NCI-H526 treated with DMSO at 0.1 percent for 48 hours (cell line): ENCODE measurements at regions not wholly inside any gene's neighbourhood (a gene's known extent, or its start where the extent isn't known, plus 50 kb on each side); places are given as distances from the start of the nearest gene placed in this dataset.

ENCODE experiments used
- DNase-seq: peaks from one replicate; lab custom pipeline; 2025; lab: John Stamatoyannopoulos, UW

DNA sequence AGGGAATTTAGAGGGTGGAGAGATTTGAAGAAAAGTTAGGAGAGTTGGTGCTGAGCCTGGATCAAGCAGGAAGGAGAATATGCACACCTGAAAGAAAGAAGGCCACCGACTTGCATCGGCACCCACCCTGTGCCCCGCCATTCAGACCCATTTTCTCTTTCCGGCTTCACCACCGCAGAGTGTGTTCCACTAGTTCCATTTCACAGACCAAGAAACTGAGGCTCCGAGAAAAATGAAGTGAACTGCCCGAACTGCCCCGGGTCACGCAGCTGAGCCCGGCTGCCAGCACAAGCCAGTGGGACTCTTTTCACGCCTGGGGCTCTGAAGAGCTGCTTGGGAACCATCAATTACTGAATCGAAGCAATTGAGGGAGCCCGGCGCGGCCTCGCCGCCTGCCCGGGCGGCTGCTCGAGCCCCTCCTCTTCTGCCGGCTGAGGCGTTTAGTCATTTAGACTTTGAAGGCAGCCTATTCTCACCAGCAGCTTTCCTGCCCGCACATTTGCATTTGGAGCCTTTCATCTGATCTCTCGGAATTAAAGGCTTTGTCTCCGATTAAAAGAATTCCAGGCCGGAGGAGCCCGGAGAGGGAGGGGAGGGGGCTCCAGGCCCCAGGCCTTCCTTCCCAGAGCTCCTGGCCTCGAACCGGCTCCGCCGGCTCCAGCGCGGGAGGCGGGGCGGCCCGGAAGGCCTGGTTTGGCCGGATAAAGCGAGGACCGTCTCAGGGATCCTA lies 140.2 kb upstream of the PJA1 start:
- DNase-seq = peak; percentile 32

DNA sequence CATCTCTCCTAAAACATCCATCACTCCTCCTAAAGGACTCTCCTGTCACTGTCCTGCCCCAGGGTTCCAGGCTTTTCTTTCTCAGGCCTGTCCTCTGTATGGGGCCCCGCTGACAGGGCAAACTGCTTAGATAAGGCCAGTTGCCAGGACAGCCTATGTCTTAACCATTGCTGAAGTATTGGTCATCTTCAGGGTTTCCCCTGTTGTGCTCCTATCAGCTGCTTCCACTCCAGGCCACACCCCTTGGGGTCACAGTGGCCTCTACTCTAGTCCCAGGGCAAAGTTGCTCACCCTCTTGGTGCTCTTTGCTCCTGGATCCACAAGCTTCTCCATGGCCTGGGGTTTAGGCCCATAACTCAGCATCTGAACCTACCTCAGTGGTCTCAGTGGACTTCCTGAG lies 138.0 kb upstream of the PJA1 start:
- DNase-seq = no peak

DNA sequence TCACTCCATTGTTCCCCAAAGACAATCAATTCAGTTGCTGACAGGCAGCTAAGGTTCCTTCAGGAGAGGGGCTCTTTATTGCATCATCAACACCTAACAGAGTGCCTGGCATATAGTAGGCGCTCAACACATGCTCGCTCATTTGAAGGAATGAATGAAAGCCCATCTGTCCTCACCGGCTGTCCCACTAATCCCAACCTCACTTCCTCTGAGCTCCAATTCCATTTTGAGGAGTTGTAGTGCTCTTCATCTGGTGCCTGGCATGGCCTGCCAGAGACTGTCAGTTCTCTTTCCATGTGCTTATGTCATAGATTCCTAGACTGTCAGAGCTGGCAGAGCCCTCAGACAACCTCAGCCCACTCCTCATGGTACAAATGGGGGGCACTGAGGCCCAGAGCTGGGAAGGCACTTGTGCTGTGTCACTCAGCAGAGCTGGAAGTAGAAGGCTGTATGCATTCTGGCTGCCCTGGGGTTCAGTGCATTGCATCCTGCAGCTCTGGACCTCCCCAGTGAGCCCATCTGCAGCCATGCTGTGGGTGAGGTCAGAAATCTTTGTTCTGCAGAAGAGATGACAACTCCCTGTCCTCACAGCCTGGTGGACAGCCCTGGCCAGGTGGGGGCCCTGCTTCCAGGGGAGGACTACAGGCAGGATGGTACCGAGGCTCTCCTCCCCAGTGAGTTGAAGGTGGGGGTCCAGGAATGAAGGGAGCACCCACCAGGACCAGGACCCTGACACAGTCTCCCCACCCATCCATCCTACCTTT lies 134.9 kb upstream of the PJA1 start:
- DNase-seq = no peak

DNA sequence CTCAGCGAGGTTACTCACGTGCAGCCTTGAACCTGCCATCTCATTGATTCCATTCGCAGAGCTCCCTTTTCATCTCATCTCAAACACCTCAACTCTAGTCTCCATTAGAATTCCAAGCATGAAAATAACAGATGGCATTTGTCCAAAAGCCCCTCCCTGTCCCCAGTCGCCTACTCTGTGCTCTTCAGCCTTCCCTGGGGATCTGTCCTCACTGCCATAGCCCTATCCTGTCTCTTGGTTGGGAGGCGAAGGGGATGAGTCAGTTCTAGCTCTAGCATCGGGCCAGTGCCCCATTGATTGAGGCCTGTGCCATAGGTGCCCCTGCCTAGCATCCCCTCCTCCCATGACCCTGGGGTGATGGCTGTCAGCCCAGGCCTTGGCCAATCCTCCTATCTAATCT lies 134.0 kb upstream of the PJA1 start:
- no peak for DNase-seq

DNA sequence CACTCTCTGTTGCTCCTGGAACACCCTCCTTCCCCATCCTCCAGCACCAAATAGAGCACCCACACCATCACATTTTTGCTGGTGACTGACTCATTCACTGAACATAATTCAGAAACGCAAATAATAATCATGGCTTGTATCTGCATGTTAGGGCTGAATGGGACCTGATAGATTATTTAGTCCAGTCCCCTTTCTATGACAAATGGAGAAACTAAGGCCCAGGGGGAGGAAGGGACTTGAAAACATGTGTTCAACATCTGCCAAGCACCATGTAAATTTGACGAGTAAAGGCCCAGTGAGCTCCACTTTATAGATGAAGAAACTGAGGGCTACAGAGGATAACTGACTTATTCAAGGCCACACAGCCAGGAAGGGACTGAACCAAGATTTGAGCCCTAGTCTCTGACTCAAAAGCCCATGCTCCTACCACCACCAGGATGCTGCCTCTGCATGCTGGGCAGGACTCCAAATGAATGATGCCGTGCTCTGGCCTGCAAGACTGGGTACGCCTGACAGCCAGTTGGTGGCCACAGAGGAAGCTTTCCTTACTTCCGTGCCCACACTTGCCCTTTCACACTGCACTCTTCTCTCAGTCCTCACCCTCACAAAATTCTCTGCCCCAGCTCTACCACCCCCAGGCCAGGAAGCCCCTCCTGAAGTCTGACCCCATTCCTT lies 133.3 kb upstream of the PJA1 start:
- DNase-seq = no peak

DNA sequence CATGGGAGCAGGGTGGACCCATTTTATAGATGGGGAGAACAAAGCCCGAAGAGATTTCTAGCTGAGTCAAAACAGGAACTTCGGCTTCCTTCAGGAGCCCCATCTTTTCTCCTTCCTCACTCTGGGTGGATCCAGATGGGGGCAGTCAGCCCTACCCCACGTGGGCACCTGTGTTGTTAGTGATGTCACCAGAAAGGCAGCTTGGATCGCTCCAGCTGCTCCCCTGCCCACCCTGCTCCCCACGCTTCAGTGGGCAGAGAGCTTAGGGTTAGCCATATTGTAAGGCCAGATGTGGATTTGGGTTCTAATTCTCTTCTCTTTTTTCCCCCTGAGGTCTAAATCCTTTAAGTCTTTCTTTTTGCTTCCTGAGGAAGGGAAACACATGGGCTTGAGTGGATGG lies 132.3 kb upstream of the PJA1 start:
- DNase-seq = no peak

DNA sequence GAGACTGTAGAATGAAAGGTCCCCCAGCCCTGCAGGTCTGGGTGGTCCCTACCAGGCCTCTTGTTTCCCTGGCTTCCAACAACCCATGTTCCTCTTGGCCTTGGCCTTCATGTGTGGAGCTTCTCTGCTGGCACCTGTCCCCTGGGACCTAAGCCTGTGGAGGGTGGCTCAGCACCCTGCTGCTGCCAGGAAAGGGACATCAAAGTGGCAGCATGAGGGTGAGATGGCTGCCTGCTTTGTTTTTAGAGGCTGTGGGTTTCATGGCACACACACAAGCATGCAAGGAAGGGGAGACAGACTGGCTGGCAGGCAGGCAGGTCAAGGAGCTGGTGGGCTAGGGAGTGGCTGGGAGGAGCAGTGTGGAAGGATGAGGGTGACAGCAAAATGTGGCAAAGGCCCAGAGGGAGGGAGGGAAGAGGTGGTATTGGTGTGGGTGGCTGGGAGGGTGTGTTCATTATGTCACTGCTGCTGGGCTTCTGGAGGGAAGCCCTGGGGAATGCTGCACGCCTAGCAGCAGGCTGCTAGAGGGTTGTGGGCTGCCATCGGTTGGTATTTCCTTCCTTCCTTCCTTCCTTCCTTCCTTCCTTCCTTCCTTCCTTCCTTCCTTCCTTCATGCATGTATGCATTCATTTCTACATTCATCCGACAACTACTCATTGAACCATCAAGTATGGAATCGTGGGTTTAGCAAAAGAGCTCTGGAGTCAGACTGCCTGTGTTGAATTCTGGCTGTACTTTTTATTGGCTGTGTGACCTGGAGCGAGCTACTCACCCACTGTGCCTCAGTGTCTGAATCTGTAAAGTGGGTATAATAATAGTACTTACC lies 128.7 kb upstream of the PJA1 start:
- DNase-seq = no peak

DNA sequence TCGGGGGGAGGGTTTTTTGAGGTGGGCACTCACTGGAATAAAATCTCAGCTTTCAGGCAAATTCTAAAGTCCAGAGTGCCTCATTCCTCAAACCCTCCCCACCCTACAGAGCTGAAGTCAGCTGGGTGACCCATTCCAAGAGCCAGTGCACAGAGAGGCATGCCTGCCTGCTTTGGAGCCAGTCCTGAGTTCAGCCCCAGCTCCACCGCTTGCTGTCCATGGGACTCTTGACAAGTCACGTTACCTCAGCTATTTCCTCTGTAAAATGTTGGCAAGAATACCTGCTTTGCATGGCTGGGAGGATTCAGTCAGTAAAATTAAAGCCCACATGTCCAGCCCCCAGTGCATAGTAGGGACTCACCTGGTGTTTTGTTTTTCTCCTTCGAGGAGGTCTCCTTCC lies 125.9 kb upstream of the PJA1 start:
- DNase-seq = no peak

DNA sequence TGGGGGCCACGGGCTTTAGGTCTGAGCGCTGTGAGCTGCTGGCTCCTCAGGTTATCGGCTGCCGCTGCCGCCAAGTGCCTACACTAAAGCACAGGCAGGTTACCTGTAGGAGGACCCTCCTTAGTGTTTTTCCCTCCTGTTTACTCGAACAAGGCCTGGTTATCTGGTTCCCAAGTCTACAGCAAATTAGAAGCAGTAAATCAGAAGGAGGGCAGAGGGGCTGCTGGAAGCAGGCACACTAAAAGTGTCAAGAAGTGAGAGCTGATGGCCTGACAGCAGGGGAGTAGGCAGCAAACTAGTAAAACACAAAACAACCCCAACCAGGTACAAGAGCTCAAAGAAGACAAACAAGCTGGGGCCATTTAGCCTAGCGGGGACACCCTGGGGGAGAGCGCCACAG lies 125.0 kb upstream of the PJA1 start:
- no peak for DNase-seq

DNA sequence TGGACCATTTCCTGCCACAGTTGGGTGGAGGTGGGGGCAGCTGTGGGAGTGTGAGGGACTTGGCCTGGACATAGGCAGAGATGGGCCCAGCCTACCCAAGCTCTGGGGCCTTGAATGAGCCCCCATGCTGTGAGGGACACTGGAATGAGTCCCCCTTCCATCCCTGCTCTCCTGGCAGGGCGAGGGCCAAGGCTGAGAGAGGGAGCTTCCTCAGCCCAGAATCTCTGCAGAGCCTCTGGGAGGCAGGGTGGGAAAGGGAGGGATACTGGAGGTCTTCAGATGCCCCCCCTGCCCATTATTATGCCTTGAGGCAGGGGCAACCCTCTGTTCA lies 124.5 kb upstream of the PJA1 start:
- DNase-seq = no peak

DNA sequence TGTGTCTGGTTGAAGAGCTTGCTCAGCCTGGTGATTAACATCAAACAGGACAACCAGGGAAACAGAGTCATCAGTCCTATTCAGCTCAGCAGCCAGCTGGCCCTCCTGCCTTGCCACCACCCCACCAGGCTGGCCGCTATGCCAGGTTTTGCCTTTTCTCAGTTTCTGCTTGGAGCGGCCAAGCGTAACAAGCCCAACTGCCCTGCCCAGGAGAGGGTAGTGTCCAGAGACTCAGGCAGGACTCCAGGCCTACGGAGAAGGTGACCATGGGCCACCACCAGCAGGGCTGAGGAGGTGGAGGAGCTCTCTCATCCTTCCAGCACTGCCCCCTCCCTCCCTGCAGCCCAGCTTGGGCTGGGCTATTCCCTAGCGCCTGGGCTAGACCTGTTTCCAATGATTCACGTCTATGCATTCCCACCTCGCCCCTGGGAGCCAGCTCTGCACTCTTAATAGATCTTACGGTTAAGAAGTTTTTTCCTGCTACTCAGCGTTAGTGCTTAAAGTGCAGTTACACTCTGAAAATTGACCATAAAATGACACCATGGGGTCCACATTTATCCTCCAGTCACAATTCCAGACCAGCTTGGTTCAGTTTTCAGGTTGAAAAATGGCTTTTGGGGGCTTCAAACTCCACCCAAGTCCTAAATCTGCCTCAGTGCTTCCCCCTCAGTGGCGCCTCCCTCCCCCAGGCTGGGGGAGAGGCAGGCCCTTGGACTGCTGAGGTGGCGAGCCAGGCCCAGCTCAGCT lies 124.0 kb upstream of the PJA1 start:
- DNase-seq = no peak

DNA sequence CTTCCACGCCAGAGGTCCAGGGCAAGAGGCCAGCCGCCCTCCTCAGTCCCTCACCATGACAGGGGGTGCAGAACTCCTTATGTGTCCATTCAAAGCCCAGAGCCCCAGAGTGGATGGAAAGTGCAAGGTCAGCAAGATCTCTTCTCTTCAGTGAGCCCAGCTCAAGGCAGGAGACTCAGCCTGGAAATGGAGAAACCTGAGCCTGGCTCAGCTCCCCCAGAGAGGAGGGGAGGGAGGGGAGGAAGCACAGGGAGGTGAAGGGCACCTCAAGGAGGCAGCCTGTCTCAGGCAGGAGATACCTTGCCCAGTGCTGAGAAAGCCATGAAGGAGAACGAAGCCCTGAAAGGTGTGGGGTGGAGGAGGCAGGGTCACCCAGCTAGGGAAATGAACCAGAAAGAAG lies 121.8 kb upstream of the PJA1 start:
- no peak for DNase-seq

DNA sequence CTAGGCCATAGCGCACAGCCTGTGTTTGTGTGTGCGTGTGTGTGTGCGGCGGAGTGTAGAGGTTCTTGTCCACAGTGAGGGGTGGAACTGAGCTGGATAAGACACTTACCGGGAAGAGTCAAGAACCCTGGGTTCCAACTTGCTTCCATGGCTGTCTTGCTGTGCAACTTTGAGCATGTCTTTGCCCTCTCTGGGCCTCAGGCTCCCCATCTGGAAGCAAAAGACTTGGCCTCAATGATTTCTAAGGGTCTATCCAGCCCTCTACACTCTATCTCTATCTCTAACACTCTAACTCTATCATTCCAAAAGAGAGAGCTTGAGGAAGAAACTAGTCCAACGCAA lies 121.3 kb upstream of the PJA1 start:
- no peak for DNase-seq

DNA sequence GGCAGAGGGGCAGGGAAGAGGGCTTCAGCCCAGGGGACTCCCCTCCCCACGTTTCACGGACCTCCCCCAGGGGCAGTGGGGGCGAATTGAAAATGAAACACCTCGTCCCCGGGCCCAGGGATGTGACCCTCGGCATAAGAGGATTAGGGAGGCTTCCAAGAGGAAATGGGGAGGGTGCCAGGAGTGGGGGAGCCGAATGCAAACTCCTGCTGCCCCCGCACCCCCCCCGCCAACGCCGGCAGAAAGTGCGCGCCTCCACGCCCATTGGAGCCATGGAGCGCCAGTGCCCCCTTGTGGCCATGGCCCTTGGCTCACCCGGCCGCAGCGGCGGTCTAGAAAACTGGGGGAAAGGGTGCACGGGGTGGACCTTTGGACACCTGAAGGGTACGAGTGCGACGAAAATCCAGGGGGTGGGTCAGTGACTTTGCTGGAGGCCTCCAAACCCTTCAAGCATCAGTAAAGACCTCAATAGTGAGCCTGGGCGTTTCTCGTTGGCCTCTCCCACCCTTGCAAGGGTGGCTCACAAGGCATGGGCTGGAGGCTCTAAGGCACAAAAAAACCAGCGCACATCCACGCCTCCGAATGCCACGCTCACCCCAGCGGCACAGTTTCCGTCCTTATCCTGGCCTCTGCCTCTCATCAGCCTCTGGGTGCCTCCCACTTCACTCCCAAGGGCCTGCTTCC lies 120.8 kb upstream of the PJA1 start:
- DNase-seq = no peak

DNA sequence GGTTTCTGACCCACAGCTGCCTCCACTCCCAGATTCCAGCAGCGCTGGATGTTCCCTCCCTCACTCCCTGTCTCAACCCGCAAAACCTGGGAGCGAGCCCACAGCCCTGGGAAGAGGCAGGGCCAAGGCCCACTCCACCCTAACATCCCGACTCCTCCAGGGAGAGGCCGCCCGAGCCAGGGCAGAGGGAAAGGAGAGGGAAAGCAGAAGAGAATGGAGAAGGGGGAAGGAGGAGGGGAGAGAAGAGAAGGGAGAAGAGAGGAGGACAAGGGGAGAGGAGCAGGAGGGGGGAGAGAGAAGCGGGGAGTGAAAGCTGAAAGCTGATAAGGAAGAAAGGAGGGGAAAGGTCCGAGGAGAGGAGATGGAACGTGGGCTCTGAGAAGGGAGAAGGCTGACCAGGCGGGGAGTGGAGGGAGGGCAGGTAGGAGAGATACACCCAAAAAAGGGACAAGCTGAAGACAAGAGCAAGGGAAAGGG lies 120.2 kb upstream of the PJA1 start:
- DNase-seq = no peak

DNA sequence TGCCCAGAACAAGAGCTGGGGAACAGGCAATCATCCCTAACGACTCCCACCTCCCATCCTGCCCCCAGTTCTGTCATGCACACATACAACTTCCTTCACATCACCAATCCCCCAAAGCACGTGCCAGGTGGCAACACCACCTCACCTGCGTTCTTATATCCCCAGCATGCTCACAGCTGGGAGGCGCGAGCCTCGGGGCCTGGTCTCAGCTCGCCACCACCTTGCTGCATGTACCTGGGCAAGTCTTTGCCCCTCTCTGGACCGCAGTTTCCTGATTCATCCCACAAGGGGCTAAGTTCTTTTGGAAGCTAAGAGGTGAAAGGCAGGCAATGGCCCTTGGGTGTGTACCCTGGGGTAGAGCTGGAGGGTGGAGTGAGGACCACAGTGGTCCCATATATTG lies 119.2 kb upstream of the PJA1 start:
- DNase-seq = no peak

DNA sequence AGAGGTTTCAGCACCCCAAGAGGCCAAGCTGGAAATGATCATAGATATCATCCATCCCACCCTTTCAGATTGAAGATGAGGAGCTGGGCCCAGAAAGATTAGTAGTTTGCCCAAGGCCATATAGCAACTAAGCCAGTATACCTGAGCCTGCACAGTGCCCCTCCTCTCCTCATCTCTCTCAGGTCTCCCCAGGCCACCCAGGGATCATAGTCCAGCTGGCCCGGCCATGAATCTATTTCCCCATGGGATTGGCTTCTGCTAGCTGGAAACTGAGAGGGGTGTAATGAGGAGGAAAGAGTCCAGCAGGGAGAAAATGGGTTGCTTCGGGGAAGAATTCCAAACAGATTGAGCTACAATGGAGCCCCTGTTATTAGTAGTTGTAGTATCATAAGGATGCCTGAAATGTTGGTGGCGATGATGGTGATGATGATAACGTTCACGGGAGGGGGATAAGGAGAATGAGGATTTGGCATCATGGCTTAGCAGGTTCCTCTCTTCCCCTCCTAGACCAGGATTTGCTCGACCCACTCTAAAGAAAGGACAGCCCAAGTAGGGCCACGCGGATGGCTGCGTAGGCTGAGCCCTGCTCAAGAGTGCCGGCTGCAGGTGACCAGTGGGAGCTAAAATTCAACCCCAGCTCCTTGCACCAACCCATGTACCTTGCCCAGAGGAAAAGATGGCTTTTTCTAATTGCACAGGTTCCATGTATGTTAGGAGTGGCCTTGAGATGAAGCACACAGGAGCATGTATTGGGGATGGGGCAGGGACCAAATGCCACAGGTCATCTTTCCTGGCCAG lies 117.8 kb upstream of the PJA1 start:
- no peak for DNase-seq

DNA sequence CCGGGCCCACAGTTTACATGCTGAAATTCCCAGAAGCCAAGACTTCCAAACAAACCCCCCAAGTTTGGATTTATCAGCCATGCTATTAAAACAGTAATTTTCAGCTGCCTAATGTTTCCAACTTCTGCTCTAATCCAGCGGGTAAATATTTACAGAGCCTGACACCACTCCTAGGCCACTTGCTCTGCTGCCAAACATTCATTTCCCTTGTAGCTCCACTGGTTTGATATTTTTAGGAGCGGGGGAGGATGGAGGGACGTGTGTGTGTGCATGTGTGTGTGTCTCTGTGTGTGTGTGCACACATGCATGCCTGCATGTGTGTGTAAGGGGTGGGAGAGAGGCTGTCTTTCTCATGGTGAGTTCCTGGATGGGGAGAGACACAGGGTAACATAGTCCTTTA lies 115.7 kb upstream of the PJA1 start:
- no peak for DNase-seq

DNA sequence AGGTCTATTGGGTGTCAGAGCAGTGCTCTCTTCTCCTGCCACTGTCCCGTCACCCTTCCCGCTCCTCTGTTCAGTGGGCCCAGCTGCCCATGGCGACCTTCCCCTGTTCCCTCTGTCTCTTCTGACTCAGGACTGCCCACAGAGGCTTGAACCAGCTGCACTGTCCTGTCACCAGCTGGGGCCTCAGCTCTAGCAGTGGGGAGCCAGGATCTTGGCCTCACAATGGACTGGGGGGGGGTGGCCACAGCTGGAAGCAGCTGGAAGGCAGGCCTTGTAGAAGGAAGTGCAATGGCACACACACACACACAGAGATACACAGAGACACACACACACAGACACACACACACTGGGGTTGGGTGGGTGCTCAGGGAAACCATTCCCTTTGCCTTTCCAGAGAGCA lies 114.0 kb upstream of the PJA1 start:
- no peak for DNase-seq

DNA sequence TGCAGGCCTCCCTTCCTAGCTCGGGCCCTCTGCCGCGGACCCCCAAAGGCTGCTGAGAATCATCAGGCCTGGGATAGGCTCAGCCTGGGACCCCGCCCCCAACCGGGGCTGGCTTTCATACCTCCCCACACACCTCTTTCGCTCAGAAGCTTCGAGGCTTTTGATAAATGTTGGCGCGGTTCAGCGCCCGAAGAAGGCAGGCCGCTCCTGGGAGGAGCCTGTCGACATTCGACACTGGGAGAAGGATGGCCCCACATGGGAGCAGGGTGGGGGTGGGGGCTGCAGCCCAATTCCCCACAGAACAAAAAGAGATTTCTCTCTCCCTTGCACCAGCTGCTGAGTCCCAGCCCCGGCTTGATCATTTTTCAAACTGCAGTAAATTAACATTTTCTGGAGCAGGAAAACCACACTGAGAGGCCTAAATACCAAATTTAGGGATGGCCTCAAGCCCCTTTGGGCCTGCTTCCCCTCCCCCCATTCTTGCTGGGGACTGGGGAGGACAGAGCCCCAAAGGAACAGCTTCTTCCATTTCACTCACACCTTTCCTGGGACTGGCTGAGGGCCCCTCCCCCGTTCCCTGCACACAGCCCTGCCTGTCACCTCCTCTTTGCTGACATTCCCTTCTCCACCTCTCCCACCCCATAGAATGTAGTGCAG lies 112.9 kb upstream of the PJA1 start:
- no peak for DNase-seq
